Iris pigment epithelial cell (primary cell): ENCODE measurements at regions not wholly inside any gene's neighbourhood (a gene's known extent, or its start where the extent isn't known, plus 50 kb on each side); places are given as distances from the start of the nearest gene placed in this dataset.

Source experiments
- DNase-seq: peaks from one replicate; pipeline ENCODE4 v3.0.0-alpha.2; 2011; ENCODE audit warnings: low read depth

DNA sequence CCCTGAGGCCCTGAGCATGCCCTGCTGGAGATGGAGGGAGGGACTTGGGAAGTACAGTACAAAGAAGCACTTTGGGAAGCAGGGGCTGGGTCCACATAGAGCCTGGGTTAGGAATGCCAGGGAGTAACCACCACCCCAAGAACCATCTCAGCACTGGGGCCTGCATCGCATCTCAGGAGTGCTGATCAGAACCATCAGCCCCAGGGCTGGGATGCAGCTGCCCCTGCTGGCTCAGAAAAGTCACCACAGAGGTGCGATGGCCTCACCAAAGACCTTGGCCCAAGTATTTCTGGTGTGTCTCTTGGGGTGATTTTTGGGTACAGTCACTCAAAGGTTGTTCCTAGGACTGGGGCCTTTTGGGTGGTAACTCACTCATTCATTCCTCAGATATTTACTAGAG, 236.8 kb upstream of the MVB12B start:
- no peak for DNase-seq

DNA sequence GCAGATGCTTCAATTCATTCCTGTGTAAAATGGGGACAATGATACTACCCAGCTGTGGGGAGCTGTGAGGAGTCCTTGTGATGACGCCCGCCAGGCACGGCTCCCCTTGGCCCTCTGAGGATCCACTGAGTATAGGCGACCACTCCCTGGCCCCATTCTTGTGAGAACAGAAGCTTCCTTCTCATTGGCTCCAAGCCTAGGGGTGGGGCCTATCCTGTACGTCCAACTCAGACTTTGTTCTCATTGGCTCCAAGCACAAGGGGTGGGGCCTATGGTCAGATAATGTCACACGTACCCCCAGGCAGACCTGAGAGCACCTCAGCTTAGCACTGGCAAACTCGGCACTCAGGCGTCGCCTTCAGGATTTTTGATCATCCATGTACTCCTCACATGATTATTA, 232.9 kb upstream of the MVB12B start:
- no peak for DNase-seq

DNA sequence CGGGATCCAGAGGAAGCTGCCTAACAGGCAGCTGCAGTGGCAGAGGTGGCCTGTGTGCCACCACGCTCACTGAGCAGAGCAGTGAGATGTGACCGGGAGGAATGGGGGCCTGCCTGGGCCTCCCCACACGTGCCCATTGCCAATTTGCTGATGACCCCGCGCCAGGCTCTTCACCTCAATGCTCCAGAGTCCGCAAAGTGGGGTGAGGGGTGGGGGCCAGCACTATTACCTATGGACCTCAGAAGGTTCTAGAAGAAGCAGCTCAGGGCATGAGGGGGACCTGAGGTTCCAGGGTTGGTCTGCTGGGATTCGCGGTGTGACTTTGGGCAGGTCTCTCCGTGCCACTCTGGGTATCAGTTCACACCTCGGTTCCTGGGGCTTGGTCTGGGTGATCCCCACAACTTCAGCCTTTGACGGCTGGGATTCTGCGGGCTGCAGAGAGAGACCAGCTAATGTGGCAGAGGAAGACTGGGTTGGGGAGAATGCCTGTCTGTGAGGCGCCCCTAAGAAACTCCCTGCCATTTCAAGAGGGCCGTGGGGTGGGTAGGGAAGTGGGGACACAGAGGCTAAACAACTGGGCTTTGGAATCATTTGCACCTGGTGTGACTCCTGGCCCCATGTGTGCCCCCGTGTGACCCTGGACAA, 231.0 kb upstream of the MVB12B start:
- DNase-seq, result no peak

DNA sequence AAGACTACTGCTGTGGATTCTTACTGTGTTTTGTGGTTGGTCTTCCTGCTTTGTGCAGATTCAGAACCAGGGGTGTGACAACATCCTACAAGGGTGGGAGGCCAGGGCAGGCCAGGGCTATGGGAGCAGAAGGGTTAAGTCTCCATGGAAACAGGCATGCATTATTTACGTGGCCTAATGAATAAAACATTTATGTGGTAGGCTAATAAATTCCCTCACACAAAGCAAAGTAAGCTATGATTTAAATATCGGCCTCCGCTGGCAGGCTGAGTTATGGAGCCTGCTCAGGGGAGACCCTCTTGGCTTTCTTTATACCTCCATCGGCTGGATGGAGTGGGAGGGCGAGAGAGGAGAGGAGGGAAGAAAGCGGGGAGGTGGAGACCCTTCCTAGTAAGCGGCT, 230.3 kb upstream of the MVB12B start:
- no peak for DNase-seq

DNA sequence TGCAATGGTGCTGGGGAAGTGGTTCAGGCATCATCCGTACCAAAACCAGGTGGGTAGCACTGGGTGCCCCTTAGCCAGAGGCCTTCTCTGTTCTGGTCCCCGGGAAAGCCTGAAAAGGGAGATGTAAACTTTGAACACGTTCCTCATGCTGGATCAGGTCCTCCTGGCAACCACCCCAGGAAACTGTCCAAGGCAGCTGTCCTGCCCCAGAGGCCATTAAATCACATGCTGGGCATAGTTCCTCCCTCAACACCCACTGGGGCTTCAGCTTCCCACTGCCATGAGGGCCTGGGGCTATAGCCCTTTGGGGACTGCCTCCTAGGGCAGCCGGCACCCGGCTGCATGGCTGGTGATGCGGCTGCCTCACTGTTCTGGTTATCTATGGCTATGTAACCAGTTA, 228.9 kb upstream of the MVB12B start:
- DNase-seq, result no peak

DNA sequence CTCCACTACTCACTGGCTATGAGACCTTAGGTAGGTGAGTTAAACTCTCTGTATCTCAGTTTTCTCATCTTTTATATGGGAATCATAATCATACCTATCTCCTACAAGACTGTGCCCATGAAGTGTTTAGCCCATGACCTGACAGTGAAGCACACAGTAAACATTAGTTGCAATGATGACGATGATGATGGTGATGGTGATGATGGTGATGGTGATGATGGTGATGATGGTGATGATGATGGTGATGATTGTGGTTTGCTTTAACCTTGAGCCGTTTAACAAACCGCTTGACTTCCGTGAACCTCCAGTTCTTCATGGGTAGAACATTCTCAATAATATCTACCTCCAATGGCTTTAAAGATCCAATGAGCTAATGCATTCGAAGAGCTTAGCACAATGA, 220.2 kb upstream of the MVB12B start:
- DNase-seq, result no peak

DNA sequence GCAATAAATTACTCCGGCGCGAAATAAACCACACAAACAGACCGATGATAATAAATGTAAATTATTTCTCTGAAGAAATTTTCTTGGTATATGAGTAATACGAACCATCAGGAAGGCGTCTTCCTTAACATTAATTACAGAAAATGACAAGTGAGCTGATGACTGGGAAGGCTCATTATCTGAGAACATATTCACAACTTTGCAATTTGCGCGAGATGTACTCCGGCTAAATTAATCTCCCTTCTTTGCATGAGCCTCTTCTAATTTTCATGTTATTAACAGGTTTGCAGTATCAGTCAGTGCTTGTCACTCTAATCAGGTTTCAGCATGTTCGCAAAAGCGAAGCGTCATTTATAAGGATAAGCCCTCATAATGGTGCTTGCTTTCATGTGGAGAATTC, 218.9 kb upstream of the MVB12B start:
- DNase-seq, result no peak

DNA sequence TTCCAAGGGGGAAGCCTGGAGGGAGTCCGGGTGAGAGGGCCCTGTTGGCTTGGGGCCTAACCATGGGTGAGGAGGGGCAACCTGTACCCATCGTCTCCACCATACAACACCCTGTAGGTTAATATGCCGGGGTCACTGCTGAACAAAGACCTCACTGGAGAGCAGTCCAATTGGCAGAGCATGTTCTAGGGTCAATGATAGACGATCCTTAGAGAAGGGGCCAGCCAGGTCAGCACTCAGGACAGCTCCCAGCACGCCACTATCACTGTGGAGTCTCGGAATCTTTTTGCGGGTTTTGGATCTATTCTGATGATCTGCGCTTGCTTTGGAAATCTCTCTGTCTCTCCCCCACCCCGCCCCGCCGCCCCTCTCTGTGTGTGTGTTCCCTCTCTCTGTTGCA, 218.4 kb upstream of the MVB12B start:
- DNase-seq, result peak; percentile 3

DNA sequence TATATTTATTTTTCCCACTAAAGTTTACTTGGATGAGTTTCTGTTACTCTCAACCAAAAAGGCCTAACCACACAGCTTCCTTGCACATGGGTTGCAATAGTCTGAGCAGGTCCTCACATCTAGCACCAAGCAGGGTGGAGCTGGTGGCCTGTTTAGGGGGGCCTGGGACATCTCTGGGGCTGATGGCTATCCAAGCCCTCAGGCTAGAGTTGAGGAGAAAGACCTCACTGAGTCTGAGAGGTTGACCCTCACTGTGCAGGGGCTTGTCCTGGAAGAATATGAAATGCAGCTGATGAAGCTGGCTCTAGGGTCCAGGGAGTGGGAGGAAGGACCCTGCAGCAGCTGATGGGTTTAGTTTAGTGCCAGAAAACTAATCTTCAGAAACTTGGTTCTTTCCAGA, 217.1 kb upstream of the MVB12B start:
- no peak for DNase-seq

DNA sequence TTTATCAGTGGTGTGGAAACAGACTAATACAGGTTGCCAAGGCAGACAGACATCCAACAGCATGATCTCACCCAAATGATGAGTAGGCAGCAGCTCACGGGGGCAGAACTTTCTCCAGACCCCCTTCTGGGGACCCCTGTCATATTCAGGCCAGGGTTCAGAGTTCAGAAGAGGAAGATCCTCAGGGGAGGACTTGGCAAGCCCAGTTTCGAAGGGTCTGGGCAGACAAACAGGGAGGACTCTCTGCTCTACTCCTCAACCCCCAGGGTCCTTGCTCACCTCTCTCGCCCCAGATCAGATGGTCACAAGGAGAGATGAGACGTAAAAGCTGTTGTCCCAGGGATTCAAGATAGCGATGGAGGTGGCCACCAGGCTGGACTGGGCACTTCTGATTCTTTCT, 215.1 kb upstream of the MVB12B start:
- DNase-seq, result no peak

DNA sequence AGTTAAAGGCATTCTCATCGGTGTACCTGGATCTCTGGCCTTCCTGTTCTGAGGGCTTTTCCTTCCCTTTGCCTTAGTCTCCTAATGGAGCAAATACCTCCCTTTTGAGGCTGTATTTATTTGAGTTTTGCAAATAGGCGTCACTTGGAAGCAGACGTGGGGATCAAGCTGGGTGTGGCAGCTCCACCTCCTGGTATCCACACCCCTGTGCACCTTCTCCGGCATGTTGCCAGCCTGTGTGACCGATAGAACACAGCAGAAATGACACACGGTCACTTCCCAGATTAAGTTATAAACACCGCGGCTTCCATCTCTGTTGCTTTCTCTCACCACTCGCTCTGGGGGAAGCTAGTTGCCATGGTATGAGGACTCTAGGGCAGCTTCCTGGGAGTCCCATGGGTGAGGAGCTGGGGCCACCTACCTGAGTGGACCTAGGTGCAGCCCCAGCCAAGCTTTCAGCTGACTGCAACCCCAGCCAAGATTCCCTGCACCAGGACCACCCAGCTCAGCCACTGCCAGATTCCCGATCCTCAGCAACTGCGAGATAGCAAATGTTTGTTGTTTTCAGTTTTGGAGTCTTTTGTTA, 214.4 kb upstream of the MVB12B start:
- no peak for DNase-seq

DNA sequence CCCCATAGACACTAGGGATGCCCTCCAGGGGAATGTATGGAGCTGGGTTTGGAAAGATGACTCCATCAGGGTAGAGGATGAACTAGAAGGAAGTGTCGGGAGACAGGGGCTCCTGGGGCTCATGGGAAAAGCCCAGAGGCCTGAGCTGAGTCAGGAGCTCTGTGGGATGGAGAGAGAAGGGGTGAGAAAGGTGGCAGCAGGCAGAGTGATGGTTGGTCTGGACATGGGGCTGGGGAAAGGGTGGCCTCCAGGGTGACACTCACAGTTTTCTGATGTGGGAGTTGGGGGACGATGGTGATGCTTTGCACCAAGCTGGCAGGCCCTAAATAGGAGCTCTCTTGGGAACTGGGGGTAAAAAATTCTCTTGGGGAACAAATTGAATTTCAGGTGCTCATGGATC, 213.5 kb upstream of the MVB12B start:
- DNase-seq, result no peak

DNA sequence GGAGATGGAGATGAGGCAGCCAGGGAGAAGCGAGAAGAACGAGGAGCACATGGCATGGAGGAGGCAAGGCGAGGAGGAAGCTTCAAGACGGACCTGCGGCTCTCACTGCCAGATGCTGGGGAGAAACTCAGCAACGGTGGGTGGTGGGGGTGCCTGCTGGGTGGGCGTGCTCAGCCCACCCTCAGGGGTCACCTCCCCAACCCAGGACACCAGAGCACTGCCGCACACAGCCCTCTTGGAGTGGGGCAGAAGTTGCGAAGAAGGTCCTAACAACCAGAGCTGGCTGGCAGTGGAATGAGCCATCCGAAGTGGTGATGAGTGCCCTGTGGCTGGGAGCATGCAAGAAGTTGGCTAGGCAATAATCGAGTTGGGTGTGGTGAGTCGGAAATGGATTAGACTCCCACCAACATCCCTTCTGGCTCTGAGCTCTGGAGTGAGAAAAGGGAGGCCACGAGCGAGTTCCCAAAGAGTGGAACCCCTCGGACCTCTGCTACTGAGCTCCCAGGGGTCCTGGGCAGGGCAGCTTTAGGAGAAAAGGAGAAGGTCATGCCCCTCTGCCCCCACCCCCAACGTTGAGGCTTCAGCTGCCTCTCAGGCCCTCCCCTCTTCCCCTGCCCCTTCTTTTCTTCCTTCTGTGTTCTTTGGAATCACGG, 212.7 kb upstream of the MVB12B start:
- no peak for DNase-seq

DNA sequence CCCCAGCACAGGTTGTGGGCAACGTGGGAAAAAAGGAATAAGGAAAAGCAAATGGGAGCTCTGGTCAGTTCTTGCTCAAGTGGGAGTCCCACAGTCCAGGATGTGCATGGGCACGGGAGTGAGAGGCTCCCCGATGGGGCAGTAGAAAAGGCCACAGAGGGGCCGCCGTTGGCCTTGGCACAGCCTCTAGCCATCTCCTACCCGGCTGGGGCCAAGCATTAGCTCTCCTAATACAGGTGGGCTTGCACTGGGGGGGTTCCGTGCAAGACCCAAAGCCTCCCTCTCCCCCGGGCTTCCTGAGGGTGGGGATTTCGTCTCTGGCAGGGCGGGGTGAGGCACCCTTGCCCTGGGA, 212.2 kb upstream of the MVB12B start:
- no peak for DNase-seq

DNA sequence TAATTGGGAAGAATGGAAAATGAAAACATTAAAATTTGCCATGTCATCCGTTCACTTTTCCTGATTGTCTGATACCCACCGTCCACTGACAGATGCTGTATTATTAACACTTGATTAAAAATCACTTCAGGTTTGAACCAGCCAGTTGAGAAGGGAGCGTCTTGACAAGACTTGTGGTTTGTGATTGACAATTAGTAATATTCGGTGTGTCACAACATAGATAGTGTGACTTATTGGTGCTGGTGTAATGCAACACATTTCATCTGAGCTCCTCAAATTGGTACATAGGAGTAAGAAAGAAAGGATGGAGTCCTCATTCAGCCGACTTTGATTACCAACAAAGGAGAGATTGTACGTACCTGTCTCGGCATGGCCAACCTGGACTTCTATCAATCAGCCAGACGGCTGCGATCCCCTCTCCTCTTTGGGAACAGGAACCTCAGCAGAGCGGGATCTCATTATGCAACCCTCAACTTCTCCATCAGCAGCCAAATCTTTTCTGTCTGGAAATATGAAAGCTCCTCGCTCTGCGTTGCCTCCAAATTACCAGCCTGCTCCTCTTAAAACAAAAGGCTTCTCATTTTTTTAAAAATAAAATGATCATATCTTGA, 211.7 kb upstream of the MVB12B start:
- no peak for DNase-seq

DNA sequence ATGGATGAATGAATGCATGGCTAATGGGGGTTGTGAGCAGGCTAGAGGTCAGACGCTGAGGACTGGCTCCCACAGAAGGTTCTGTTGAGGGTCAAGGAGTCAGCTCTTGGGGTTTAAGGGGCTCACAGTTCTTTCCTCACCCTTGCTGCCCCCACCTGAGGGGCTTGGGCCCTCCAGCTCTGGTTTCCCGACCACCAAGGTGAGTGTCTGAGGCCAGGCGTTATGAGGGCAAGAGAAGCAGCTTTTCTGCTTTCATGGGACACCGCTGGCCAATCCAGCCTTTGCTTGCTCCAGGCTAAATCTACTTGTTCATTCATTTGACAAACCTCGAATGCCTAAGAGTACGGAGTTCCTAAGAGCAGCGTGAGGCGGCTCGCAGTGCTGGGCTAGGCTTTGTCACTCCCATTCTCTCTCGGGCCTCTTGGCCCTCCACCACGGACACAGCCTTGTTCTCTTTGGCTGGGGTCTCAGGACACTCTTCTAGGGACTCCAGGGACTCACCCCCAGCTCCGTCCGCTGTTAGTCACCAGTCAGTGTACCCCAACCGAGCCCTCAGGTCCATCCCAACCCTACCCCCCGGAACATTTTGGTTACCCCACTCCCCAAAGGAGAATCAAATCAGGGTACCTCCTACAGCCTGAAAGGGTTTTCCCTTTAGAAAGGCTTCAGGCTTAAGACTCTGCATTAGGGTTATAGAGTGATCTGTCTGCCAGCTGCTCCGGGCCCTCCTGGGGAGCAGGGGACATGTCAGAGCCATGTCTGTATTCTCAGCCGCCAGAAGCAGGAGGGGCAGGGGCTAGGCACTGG, 210.1 kb upstream of the MVB12B start:
- no peak for DNase-seq

DNA sequence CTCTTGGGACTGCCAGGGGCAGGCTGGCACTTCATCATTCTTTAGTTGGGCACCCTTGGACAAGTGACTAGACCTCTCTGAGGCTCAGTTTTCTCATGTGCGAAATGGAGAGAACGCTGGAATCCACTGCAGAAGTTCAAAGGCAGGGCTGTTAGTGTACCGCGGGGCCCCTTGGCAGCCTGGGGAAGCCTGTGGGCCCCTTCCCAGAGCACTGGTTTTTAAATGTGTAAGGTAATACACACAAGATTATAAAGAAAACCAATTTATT, 209.5 kb upstream of the MVB12B start:
- DNase-seq, result no peak

DNA sequence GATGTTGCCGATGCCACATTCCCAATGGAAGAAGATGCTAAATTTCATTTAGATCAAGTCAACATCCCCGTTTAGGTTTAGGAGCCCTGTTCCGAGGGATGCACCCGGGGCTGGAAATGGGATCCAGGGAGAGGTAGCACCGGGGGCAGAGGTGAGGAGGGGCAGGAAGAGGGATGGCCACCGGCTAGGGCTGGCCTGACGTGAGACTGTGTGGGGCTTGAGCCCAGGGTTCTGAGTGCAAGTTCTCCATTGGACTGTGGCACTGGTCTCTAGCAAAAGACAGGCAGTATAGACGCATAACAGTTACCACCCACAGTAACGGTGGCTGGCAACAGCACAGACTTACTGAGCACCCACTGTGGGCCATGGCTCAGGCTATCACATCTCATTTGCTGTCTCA, 209.0 kb upstream of the MVB12B start:
- no peak for DNase-seq

DNA sequence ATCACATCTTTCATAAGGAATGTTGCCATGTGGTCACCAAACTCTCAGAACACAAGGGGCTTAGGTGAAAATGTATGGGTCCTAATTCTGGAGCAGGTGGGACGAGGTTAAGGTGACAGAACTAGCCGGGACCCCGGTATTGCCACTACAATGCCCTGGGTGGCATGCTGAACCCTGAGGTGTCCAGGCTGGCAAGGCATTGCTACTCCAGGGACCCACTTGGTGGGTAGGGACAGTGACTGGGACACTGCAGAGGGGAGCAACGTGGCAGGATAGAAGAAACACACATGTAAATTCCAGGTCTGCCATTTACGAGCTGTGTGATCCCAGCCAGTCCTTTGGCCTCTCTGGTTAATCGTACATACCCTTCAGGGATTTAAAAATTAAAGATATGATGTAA, 206.9 kb upstream of the MVB12B start:
- no peak for DNase-seq

DNA sequence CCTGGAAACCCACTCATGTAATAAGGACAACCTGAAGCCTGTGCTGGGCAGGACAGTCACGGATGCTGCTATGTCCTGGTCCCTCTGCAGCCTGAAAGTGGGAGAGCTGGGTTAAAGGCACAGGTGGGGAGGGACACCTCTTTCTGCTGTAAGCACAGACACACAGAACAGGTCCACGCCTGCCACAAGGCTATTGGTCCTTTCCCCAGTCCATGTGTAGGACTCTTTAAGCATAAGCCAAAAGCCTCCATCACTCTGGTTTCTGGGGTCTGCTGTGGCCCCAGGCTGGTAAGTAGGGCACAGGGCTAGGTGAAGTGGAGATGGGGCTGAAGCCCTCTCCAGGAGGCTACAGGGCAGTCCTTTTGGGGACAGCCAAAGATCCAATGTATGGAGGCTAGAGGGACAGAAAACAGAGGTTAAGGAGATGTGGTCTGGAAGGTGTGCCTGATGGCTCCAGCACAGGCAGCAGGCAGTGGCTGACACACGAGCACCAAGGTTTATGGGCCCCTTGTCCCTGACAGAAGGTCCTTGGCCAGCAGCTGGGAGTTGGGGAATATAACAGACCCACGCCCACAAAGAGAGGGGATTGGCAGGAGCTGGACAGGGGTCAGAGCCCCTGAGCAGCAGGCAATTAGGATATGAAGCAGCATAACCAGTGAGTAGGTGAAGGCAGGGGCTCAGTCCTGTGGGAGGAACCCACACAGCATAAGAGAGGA, 203.6 kb upstream of the MVB12B start:
- DNase-seq, result no peak

DNA sequence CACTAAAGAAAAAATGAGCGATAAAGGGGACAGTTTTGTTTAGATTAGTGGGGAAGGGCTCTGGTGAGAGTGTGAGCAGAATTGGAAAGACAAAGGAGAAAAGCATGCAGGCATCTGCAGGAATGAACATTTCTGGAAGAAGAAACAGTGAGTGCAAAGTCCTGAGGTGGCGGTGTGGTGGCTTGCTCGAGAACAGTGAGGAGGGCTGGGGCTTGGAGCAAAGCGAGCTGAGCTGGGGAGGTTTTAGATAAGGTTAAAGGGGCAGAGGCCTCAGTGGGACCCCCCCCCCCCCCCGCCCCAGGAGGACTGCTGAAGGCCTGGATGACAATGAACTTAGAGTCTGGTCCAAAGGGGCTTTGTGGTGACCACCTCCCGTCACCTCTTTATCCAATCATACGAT, 202.7 kb upstream of the MVB12B start:
- no peak for DNase-seq

DNA sequence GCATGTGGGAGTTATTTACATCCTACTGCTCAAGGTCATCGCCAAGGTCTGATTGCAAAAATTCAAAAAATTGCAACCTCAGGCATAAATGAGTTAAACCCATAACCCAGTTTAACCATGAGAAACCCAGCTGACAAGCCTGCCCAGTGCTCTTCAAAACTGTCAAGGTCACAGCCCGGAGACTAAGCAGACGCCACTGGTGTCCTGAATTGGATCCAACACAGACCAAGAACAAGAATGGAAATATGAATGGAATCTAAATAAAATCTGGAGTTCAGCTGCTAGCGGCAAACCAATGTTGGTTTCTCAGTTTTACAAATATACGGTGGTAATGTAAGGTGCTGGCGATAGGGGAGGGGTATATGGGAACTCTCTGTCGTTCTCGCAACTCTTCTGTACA, 201.5 kb upstream of the MVB12B start:
- no peak for DNase-seq
